Adipocyte (in vitro differentiated cells): ENCODE measurements at regions not wholly inside any gene's neighbourhood (a gene's known extent, or its start where the extent isn't known, plus 50 kb on each side); places are given as distances from the start of the nearest gene placed in this dataset.
"Not testable (repeated sequence)": the region's sequence is repeated elsewhere in the genome, so short reads cannot be mapped to it uniquely, and the experiment has no call there.

Source experiments
- DNase-seq: peaks from one replicate; pipeline ENCODE4 v3.0.0-alpha.2; 2015; ENCODE audit warnings: low read depth
- H3K27me3 ChIP-seq: replicated peaks from 2 replicates; pipeline ENCODE4 v1.7.0; 2013; ENCODE audit warnings: mild to moderate bottlenecking, low read length, moderate library complexity; ENCODE audit not compliant: control insufficient read depth, insufficient read depth
- H3K36me3 ChIP-seq: 2 replicates; pipeline ENCODE4 v1.7.0; 2013; ENCODE audit warnings: low read length, mild to moderate bottlenecking, moderate library complexity; ENCODE audit not compliant: control insufficient read depth, insufficient read depth, severe bottlenecking
- H3K4me1 ChIP-seq: 2 replicates; pipeline ENCODE4 v1.7.0; 2013; ENCODE audit warnings: mild to moderate bottlenecking, low read length, moderate library complexity; ENCODE audit not compliant: control insufficient read depth, insufficient read depth
- H3K4me3 ChIP-seq: 2 replicates; pipeline ENCODE4 v1.7.0; 2013; ENCODE audit warnings: mild to moderate bottlenecking, low read length, moderate library complexity
- H3K9ac ChIP-seq: 2 replicates; pipeline ENCODE4 v1.7.0; 2013; ENCODE audit warnings: mild to moderate bottlenecking, low read length, moderate library complexity
- H3K9me3 ChIP-seq: 2 replicates; pipeline ENCODE4 v1.7.0; 2013; ENCODE audit warnings: mild to moderate bottlenecking, low read length, moderate library complexity; ENCODE audit not compliant: control insufficient read depth

DNA sequence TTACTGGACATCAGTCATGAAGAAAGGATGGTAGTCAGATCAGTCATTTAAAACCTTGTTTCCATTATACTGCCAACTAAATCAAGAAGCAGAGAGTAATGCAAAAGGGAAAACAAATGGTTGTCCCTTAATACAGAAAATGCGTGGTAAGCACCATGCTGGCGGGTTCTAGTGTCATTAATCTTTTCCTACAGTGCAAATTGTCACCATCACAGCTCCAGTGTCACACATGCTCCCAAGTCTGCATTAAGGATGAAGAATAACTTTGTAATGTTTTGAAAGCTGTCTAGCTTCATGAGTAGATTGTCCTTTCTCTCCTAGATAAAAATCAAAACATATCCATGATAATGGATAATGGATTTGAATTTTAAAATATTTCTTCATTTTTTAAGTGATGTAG is 735.6 kb downstream of the EPHA7 start:
- Histone ChIP-seq H3K9ac (no peak overlapping the region), H3K36me3 (no peaks in the 10 kb centered on the region), H3K4me3 (no peak overlapping the region), H3K27me3 (no peaks in the 10 kb centered on the region), H3K4me1 (no peaks in the 10 kb centered on the region), H3K9me3 (no peaks in the 10 kb centered on the region)
- DNase-seq = no peak

DNA sequence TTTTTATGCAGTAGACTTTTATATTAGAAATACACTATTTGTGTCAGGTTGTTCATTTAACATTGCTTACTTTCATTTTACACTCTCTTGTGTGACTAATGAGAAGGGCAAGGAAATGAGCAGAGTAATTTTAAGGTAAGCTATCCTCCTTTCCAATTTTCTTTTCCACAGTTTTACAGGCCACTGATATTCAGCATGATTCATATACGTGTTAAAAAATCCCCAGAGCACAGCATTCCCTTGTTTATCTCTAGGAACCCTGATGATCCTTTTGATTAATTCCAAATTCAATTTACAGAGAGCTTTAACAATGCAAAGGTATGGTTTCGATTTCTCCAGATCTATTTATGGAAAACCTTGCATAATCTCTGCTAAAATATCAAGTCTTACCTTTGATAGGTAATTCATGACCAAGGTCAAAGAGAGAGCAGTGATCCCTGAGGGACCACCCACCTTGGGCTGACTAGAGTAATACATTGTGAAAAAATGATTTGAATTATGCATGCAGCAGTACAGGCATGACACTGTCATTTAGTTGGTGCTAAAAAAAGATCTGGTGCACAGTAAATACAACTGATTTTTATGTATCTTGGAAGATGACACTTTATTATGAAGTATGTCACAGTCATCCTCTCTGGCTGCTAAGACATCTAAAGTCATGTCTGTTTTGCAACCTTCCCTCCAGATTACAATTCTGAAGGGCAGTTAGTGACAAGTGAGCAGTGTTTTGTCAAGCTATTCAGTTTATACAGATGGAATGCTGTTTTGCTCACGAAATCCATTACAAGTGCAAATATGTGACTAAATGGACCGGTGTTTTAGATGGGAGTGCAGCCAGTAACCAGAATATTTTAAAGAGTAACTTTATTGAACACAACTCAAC is 736.6 kb downstream of the EPHA7 start:
- H3K9ac ChIP-seq = no peak overlapping the region
- H3K4me1 ChIP-seq = no peaks in the 10 kb centered on the region
- no peak overlapping the region for H3K4me3 ChIP-seq
- DNase-seq = no peak
- no peaks in the 10 kb centered on the region for H3K9me3 ChIP-seq
- H3K36me3 ChIP-seq = no peaks in the 10 kb centered on the region
- no peaks in the 10 kb centered on the region for H3K27me3 ChIP-seq

GRCh38 chr6:92681401-92681800 is 738.0 kb downstream of the EPHA7 start:
- no peaks in the 10 kb centered on the region for H3K4me1 ChIP-seq
- no peaks in the 10 kb centered on the region for H3K9me3 ChIP-seq
- H3K36me3 ChIP-seq = no peaks in the 10 kb centered on the region
- H3K9ac ChIP-seq = no peak overlapping the region
- H3K27me3 ChIP-seq = no peaks in the 10 kb centered on the region
- no peak for DNase-seq
- H3K4me3 ChIP-seq = no peak overlapping the region

- H3K4me3 ChIP-seq, H3K27me3 ChIP-seq, H3K9ac ChIP-seq, H3K4me1 ChIP-seq, H3K9me3 ChIP-seq, H3K36me3 ChIP-seq, DNase-seq: not testable (repeated sequence)
Observed at GRCh38 chr6:92671462-92671861, 747.9 kb downstream of the EPHA7 start.

DNA sequence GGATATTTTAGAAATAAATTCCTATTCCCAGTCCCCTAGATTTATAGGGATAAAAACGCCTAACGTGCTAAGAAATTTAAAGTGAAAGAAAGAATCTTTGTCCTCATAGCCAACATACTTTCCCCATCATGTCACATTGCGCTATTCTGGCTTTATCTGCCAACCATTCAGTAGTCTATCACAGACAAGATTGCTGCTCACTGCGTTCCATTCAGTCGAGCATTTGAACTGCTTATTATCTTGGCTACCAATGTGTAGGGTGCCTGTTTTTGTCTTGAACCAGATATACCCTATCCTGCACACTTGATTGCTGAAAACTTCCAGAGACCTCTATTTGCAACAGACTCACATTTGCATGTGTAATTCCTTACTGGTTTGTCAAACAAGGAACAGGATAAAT is 751.5 kb downstream of the EPHA7 start:
- Histone ChIP-seq H3K36me3 (no peaks in the 10 kb centered on the region), H3K27me3 (no peaks in the 10 kb centered on the region), H3K4me1 (no peaks in the 10 kb centered on the region), H3K9ac (no peak overlapping the region), H3K4me3 (no peak overlapping the region), H3K9me3 (no peaks in the 10 kb centered on the region)
- no peak for DNase-seq

GRCh38 chr6:92648364-92649086 is 770.8 kb downstream of the EPHA7 start:
- H3K27me3 ChIP-seq = no peaks in the 10 kb centered on the region
- DNase-seq = no peak
- H3K9ac ChIP-seq = no peak overlapping the region
- H3K4me3 ChIP-seq = no peak overlapping the region
- no peaks in the 10 kb centered on the region for H3K4me1 ChIP-seq
- no peaks in the 10 kb centered on the region for H3K36me3 ChIP-seq
- peaks cover 8% of the 10 kb centered on the region for H3K9me3 ChIP-seq

DNA sequence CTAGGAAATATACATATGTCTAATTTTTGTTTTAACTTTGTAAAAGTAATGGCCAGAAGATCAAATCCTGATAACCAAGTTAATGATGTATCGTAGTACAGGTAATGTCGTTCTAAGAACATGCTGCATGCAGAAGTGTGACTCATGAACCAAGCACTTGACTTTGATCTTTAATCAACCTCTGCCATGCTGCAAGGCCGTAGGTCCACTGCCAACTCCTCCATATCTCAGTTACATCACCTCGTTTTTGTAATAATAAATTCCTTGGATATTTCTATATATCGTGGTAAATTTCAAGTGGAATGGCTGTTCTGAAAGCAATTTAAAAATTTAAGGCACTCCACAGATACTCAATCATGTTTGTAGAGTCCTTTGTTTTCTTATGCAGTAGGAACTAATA is 771.7 kb downstream of the EPHA7 start:
- no peak overlapping the region for H3K4me3 ChIP-seq
- peaks cover 8% of the 10 kb centered on the region for H3K9me3 ChIP-seq
- H3K27me3 ChIP-seq = no peaks in the 10 kb centered on the region
- H3K4me1 ChIP-seq = no peaks in the 10 kb centered on the region
- H3K9ac ChIP-seq = no peak overlapping the region
- no peaks in the 10 kb centered on the region for H3K36me3 ChIP-seq
- DNase-seq = no peak

DNA sequence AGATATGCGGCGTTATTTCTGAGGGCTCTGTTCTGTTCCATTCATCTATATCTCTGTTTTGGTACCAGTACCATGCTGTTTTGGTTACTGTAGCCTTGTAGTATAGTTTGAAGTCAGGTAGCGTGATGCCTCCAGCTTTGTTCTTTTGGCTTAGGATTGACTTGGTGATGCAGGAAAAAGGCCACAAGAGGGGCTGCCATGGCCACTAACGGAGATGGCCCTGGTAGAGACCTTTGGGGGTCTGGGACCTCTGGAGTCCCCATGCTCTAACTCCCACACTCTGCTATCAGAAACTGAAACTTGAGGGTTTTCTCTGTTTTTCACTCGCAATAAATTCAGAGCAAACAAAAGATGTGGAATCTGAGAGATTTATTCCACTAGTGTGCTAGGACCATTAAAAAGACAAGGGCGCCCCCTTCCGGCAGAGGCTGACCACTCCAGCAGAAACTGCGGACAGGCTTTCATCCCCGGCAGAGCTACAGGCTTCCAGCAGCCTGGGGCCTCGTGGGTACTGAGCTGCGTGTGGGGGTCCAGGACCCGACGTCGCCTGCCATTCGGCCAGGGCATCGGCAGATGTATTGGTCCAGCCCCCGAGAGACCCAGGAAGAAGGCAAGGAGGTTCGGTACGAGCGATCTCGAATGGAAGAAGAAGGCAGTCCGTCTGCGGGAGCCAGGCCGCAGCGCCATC is 775.1 kb downstream of the EPHA7 start:
- H3K9ac ChIP-seq, H3K4me1 ChIP-seq, H3K36me3 ChIP-seq, H3K27me3 ChIP-seq, H3K4me3 ChIP-seq, H3K9me3 ChIP-seq, DNase-seq: not testable (repeated sequence)

DNA sequence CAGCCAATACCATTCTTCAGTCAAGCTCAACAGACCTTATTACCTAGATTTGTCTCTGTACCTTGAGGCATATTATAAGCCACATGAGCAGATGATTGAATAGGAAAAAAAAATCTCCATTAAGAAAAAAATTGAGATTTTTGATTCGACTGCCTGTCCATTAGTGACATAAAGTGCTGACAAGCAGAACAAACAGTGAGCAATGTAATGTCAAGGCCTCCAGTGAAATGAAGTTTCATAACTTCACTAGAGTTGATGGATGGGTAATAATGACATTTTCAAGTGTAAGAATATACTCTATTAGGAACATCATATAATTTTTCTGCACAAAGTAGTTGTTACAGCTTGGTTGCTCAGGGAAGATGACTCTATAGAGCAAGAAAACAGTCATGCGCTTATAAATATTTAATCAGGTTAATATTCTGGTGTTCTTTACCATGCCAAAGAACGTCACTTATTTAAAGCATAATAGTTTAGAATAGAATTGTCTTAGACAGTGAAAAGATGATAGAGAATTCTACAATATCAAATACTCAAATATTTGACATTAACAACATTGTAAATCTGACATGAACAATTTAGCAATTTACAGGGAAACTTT is 783.7 kb downstream of the EPHA7 start:
- DNase-seq = no peak

DNA sequence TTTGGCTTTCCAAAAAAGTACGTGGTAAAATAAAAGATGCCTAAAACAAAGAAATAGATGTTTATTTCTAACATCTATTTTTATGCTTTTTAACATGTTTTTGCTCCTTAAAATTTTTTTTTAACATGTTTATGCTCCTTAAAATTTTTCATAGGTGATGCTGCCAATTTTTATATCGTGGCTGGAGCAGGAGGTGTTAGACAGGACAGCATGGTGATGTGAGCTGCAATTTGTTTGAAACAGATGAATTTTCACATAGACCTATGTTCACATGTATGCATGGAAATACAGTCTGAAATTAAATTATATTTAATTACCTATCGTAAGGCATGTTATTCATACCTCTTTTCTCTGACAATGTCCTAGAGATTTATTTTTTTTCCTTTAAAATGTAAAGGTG is 784.8 kb downstream of the EPHA7 start:
- Histone ChIP-seq H3K9ac (no peak overlapping the region), H3K4me3 (no peak overlapping the region), H3K27me3 (no peaks in the 10 kb centered on the region), H3K36me3 (no peaks in the 10 kb centered on the region), H3K9me3 (no peaks in the 10 kb centered on the region), H3K4me1 (no peaks in the 10 kb centered on the region)
- DNase-seq = no peak

More for the DNA sequence above, 783.7 kb downstream of the EPHA7 start:
- H3K27me3 ChIP-seq = no peaks in the 10 kb centered on the region
- H3K9me3 ChIP-seq = no peaks in the 10 kb centered on the region
- H3K9ac ChIP-seq = no peak overlapping the region
- no peaks in the 10 kb centered on the region for H3K4me1 ChIP-seq
- no peaks in the 10 kb centered on the region for H3K36me3 ChIP-seq
- H3K4me3 ChIP-seq = no peak overlapping the region

GRCh38 chr6:92623431-92623830 is 795.9 kb downstream of the EPHA7 start:
- Histone ChIP-seq H3K9me3 (no peaks in the 10 kb centered on the region), H3K27me3 (no peaks in the 10 kb centered on the region), H3K9ac (no peak overlapping the region), H3K36me3 (no peaks in the 10 kb centered on the region), H3K4me3 (no peak overlapping the region), H3K4me1 (no peaks in the 10 kb centered on the region)
- DNase-seq = no peak
